ENCODE measurements at regions not wholly inside any gene's neighbourhood (a gene's known extent, or its start where the extent isn't known, plus 50 kb on each side); places are given as distances from the start of the nearest gene placed in this dataset.

- TF ChIP-seq CREB1 (IDR thresholded peaks at IDR 0.05; ENCODE audit: low read depth) (no peak), TAF1 (IDR thresholded peaks at IDR 0.05; ENCODE audit: low read depth) (no peak), REST (IDR thresholded peaks at IDR 0.05; ENCODE audit: low read depth) (no peak), EP300 (IDR thresholded peaks at IDR 0.05; ENCODE audit: borderline replicate concordance) (no peak), MAX (IDR thresholded peaks at IDR 0.05) (no peak), YY1 (IDR thresholded peaks at IDR 0.05; ENCODE audit: low read depth) (no peak), FOXM1 (IDR thresholded peaks at IDR 0.05; ENCODE audit: borderline replicate concordance, low read depth) (no peak), ZBTB7A (IDR thresholded peaks at IDR 0.05; ENCODE audit: low read depth) (no peak), EGR1 (IDR thresholded peaks at IDR 0.05) (no peak), TCF12 (IDR thresholded peaks at IDR 0.05; ENCODE audit: low read depth) (no peak), RAD21 (IDR thresholded peaks at IDR 0.05; ENCODE audit: low read depth) (no peak)
Observed at GRCh38 chr9:89765211-89765946, 160.6 kb downstream of the GADD45G start.
